ENCODE measurements at regions not wholly inside any gene's neighbourhood (a gene's known extent, or its start where the extent isn't known, plus 50 kb on each side); places are given as distances from the start of the nearest gene placed in this dataset.

GRCh38 chr12:19992311-19992710 lies 376.0 kb upstream of the PDE3A start:
- TF ChIP-seq TAF1 (IDR thresholded peaks at IDR 0.05; ENCODE audit: borderline replicate concordance, low read depth, low read length) (no peak), POLR2A (IDR thresholded peaks at IDR 0.05; ENCODE audit: low read depth, low read length) (no peak), POLR2AphosphoS5 (IDR thresholded peaks at IDR 0.05; ENCODE audit: low read depth, low read length) (no peak)

All from GM12892 (cell line).